ELR (cell line): ENCODE measurements at regions not wholly inside any gene's neighbourhood (a gene's known extent, or its start where the extent isn't known, plus 50 kb on each side); places are given as distances from the start of the nearest gene placed in this dataset.
"Not testable (repeated sequence)": the region's sequence is repeated elsewhere in the genome, so short reads cannot be mapped to it uniquely, and the experiment has no call there.

ENCODE experiments used
- DNase-seq: peaks from one replicate; pipeline ENCODE4 v3.0.0-alpha.2; 2015; ENCODE audit warnings: low read depth

GRCh38 chr1:96425382-96426129, 296.0 kb upstream of the PTBP2 start:
- DNase-seq, result no peak

DNA sequence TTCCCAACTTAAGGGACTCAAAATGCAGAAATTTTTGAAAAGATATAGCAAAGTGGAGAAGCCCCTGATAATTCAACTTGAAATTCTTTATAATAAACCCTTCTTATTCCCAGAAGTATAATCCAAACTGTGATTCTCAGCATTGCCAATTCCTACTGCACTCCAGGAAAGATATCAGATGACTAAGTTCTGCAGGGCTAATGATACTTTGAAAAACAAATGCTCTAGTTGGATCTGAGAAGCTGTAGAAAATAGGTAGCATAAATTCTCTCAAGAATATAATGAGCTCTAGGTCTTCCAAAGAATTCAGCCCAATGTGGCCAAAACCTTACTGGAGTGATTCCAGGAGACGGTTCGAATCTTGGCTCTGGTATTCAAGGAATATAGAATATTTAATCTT, 294.0 kb upstream of the PTBP2 start:
- no peak for DNase-seq

DNA sequence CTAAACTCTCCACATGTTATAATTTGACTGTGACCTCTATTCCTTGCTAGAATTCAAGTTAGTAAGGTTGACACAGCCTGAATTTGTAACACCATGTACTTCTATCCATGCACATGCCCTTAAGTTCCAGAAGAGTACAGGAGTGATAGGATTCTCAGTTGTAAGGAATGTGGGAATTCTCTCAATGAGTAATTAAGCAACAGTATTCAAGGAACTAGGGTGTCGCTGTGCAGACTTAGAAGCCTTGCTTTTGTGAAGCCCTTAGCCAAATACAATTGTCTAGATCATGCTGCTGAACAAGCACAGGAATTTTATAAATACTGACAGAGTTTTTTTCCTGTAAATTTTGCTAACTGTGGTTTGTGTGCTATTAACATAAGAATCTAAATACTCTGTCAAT, 276.3 kb upstream of the PTBP2 start:
- peak; percentile 4 for DNase-seq

- DNase-seq, result no peak
Observed at GRCh38 chr1:96464066-96464465, 257.5 kb upstream of the PTBP2 start.

DNA sequence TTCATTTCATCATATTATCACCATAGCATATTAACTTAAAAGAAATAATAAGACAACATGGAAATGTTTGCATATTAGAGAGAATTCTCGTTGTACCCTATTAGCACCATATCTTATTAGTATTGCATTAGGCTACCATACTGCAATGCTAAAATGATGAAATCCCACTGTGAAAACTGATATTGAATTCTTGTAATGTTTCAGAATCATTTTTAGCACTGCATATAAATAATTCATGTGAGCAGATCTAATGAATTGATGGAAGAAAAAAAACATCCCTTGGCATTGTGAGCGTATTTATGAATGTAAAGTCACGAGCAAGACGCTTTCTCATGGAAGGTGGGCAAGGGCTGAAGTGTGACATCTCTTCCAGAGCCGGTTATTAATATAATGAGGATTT, 257.1 kb upstream of the PTBP2 start:
- no peak for DNase-seq

GRCh38 chr1:96464991-96465390, 256.6 kb upstream of the PTBP2 start:
- DNase-seq, result no peak

DNA sequence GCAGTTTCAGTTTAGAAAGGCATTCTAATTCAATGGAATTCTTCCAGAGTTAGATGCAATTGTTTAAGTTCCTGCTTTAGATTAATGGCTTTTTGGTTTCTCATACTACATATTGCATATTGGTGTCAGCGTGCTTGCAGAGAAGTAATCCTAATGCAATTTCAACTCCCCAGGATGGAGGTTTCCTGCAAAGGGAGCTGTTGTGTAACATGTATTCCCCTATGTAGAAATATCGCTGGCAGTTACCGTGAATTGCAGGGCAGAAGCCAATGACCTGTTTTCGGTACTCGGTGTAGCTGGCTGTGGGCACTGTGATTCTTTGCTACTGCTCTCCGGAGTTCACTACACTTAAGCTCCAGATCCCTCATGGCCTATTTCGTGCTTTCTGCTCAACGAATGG, 256.1 kb upstream of the PTBP2 start:
- DNase-seq, result no peak

- no peak for DNase-seq
Observed at GRCh38 chr1:96466842-96467241, 254.7 kb upstream of the PTBP2 start.

DNA sequence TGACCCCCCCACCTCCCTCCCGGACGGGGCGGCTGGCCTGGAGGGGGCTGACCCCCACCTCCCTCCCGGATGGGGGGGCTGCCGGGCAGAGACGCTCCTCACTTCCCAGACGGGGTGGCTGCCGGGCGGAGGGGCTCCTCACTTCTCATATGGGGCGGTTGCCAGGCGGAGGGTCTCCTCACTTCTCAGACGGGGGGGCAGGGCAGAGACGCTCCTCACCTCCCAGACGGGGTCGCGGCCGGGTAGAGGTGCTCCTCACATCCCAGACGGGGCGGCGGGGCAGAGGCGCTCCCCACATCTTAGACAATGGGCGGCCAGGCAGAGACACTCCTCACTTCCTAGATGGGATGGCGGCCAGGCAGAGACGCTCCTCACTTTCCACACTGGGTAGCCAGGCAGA, 251.9 kb upstream of the PTBP2 start:
- not testable (repeated sequence) for DNase-seq

DNA sequence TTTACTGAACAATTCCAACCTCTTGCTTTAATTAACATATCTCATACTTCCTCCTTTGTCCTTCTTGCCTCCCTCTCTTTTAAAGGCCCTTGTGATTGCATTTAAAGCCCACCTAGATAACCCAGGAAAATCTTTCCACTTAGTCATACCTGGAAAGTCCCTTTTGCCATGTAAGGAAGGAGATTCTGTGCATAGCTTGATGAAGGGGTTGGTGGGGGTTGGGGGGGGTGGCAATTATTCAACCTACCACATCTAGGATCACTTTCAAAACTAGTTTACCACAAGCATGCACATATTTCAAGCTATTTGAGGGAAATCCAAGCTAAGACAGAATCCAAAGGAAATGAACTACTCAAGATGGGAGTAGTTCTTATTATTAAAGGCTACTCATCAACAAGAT, 249.1 kb upstream of the PTBP2 start:
- DNase-seq, result peak; percentile 70

DNA sequence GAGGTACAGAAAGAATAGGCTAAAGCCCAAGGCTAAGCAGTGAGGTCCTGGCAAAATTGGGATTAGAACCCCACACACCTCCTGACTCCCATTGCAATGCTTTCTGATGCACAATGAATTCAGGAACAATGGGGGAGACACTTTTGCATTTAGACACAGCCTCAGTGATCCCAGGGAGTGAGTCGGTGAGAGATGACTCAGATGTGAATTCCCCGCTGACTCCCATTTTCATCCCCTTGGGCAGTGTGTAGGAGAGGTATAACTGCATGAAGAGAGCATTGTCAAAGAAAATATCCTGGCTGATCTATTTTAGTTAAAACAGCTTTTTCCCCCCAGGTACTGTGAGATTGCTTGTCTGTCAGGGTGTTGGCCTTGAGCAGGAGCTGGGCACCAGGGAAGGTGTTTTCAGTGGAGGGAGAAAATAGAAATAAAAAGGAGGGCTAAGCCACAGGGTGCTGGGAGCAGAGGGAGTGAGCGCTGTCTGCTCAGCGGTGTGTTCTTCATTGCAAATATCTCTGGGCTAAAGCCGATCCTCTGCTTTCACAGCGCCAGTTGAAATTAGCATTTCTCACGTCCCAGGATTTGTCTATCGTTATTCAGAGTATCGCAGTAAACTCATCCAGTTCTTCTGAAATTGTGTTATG, 247.7 kb upstream of the PTBP2 start:
- peak; percentile 91 for DNase-seq

- no peak for DNase-seq
Observed at GRCh38 chr1:96474985-96475743, 246.4 kb upstream of the PTBP2 start.

- no peak for DNase-seq
Observed at GRCh38 chr1:96475903-96476302, 245.7 kb upstream of the PTBP2 start.

- no peak for DNase-seq
Observed at GRCh38 chr1:96478228-96478627, 243.4 kb upstream of the PTBP2 start.

GRCh38 chr1:96481409-96481808, 240.2 kb upstream of the PTBP2 start:
- DNase-seq, result no peak

DNA sequence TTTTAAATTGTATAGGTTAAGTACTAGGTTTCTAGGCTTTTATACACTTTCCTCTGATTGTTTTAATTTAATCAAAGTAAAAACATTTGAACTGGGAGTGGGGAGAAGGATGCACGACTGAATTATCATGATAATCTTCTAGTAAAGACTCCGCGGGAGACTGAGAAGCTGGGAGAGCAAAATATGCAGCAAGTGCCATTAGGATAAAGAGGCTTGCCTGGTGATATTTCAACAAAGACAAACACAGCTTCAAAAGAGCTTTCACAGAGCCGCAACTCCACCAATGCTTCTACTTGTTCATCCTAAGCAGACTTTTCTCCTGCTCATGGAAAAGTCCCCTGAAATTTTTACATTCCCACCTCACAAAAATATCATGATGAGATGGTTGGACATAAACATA, 239.0 kb upstream of the PTBP2 start:
- no peak for DNase-seq

GRCh38 chr1:96487394-96487793, 234.2 kb upstream of the PTBP2 start:
- no peak for DNase-seq

DNA sequence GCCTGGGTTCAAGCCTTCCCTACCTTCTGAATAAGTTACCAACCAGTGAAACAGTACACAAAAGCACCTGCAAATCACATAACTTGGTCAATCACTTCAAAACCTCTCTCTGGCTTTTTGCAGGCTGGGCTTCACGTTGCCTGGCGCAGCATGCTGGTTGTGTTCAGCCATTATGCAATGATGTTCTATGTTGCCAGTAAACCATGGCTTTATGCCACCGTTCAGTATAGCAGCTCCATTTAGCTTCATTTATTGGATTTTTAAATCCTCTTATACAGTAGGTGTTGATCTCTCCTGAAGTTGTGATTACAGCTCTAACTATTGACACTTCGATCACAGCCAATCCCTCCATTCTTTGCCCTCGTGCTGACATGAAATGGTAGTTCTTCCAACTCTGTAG, 233.6 kb upstream of the PTBP2 start:
- no peak for DNase-seq

DNA sequence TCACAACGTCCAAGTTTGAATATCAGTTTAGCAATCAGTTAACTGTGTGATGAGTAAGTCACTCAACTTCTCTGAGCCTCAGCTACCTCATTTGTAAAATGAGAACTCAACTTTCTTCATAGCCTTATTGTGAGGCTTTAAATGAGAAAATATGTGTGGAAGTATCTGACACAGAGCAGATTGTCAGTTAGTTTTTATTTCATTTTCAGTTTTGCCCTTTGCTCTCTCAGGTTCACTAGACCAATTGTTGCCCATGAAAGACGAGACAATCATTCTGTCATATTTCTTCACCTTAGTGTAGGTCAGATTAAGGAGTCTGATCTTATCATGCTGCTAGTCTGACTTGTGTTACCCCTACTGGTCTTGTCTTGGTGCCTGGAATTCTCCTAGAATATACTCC, 232.8 kb upstream of the PTBP2 start:
- DNase-seq, result no peak

- DNase-seq, result no peak
Observed at GRCh38 chr1:96492236-96492635, 229.3 kb upstream of the PTBP2 start.

- DNase-seq, result no peak
Observed at GRCh38 chr1:96498744-96499340, 222.7 kb upstream of the PTBP2 start.

GRCh38 chr1:96508233-96508632, 213.4 kb upstream of the PTBP2 start:
- DNase-seq, result no peak

DNA sequence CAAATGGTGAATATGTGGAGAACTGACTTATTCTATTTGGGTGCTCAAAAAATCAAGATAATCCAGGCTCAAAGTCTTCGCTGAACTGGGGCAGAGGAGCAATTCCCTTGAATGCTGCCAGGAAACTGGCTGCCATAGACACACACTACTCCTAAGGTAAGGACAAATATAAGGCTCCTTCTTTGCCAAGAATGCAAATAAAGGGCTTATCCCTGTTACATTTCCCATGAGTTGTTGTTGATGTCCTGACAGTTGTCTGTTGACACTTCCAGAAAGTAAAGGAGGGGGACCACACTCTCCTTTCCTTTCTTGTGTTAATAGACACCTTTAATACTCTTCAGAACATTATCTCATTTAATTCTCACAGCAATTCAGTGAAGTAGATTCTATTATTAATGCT, 212.2 kb upstream of the PTBP2 start:
- no peak for DNase-seq
